ENCODE measurements at regions not wholly inside any gene's neighbourhood (a gene's known extent, or its start where the extent isn't known, plus 50 kb on each side); places are given as distances from the start of the nearest gene placed in this dataset.
A peak's percentile ranks its signal among the peaks of the same experiment; 100 is the strongest.
"Not testable (repeated sequence)": the region's sequence is repeated elsewhere in the genome, so short reads cannot be mapped to it uniquely, and the experiment has no call there.

- peak; percentile 70 for DNase-seq (ENCODE audit: low spot score)
These were observed 208.8 kb downstream of the RNF144B start for GRCh38 chr6:18595774-18596530.

GRCh38 chr6:18596531-18596835 lies 209.3 kb downstream of the RNF144B start:
- no peak for DNase-seq (ENCODE audit: low spot score)

- no peak for DNase-seq (ENCODE audit: low spot score)
These were observed 211.6 kb downstream of the RNF144B start for GRCh38 chr6:18598551-18599264.

GRCh38 chr6:18600255-18600654 lies 213.1 kb downstream of the RNF144B start:
- no peak for DNase-seq (ENCODE audit: low spot score)

- no peak for DNase-seq (ENCODE audit: low spot score)
These were observed 214.4 kb downstream of the RNF144B start for GRCh38 chr6:18601516-18602020.

DNA sequence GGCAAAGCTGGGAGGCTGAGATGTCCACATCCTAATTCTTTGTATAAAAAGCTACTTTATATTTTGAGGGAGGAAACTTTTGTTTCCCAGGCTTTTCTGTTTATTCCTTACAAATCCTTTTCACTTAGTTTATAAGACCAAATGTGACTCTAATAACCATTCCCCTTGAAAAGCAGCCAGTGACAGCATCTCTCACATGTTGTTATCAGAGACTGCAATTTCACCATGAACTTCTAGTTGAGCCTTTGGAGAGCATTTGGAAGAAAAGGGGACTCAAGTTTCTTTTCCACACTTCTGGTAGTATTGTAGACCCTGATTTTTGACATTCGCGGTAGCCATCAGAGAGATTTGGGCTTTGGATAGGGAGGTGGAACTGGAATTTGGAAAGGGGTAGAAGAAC lies 215.8 kb downstream of the RNF144B start:
- no peak for DNase-seq (ENCODE audit: low spot score)

DNA sequence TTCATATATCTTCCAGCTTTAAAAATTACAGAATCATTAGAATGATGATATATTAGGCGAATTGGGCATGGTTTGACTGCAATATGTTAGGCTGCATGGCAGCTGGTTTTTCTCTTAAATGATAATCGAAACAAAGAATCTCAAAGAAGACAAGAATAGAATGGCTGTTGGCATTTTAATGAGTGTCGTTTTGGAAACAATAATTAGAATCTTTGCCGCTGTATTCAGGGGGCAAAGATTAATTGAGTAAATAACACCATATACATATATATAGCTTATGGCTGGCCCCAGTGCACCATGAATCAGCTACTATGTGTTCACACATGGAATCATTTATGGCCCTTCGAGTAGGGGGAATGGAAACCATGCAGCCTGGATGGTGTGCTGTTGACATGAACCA lies 216.2 kb downstream of the RNF144B start:
- DNase-seq (ENCODE audit: low spot score) = no peak

DNA sequence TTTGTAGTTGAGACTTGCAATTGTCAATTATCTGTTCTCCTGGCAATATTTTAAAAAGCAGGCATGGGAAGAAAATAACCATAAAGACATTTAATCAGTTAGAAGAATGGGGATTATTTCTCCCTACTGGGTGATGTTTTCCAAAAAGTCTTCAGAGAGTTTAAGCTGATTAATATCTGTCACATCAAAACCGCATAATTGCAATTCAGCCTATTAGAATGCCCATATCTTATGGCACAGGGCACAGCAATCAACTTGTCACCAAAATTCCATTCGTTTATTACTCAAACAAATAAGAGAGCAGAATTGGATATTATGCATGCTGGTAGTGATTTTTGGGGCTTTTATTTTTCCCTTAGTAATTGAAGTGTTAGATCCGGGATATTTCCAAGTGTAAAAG lies 218.7 kb downstream of the RNF144B start:
- DNase-seq (ENCODE audit: low spot score) = no peak

- no peak for DNase-seq (ENCODE audit: low spot score)
These were observed 222.6 kb downstream of the RNF144B start for GRCh38 chr6:18609715-18610114.

GRCh38 chr6:18613319-18613925 lies 226.3 kb downstream of the RNF144B start:
- no peak for DNase-seq (ENCODE audit: low spot score)

DNA sequence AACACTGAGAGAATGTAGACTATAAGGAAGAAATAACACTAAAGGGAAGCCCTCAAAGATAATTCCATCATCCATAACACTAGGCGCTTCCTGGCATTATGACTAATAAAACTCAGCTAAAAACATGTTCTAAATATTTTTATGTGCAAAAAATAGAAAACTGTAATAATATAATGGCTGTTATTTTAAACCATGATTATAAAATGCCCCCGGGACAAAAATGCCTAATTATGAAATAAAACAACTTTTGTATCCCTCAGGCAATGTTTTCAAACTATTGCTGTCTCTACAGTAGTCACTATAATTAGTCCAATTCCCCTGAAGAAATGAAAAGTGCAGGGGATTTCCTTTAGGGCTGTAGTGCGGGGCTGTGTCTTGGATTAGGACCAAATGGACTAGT lies 242.4 kb downstream of the RNF144B start:
- DNase-seq (ENCODE audit: low spot score) = no peak

GRCh38 chr6:18632670-18633410 lies 245.7 kb downstream of the RNF144B start:
- no peak for DNase-seq (ENCODE audit: low spot score)

DNA sequence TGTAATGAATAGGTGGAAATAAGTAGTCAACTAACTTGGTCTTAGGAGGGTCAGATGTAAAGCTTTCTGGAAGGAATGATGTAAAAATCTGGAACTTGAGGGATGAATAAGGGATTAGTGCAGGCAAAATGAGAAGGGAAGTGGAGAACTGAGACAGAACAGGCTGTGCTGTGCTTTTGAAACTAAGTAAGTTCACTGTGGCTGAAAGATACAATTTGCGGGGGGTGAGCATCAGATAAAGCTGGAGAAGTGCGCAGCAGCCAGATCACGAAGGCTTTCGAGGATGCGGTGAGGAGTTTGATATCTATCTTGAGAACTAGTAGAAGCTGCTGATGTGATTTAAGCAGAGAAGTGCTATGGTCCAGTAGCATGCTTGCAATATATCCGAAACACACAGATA lies 247.8 kb downstream of the RNF144B start:
- DNase-seq (ENCODE audit: low spot score) = no peak

- no peak for DNase-seq (ENCODE audit: low spot score)
These were observed 253.0 kb downstream of the RNF144B start for GRCh38 chr6:18640134-18640533.

DNA sequence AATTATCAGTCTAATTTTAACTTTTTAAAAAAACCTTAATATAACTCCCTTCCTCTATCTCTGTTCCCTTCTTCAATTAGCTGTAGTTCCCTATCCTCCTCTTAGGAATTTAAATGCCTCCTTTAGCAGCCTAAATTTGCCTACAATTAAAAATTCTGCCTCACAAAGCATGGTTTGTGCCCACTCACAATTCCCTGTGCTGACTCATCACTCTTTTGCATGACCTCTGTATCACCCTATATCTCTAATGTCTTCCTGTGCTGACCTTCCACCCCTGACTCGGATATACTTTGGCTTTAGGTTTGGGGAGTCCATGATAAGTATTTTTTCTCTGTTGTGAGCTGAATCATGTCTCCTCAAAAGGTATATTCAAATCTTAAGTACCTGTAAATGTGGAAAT lies 253.6 kb downstream of the RNF144B start:
- no peak for DNase-seq (ENCODE audit: low spot score)

- no peak for DNase-seq (ENCODE audit: low spot score)
These were observed 267.7 kb downstream of the RNF144B start for GRCh38 chr6:18654821-18655220.

- no peak for DNase-seq (ENCODE audit: low spot score)
These were observed 269.4 kb downstream of the RNF144B start for GRCh38 chr6:18656506-18656905.

- DNase-seq (ENCODE audit: low spot score) = not testable (repeated sequence)
These were observed 272.8 kb downstream of the RNF144B start for GRCh38 chr6:18659994-18660393.

GRCh38 chr6:18663011-18663410 lies 275.9 kb downstream of the RNF144B start:
- no peak for DNase-seq (ENCODE audit: low spot score)

DNA sequence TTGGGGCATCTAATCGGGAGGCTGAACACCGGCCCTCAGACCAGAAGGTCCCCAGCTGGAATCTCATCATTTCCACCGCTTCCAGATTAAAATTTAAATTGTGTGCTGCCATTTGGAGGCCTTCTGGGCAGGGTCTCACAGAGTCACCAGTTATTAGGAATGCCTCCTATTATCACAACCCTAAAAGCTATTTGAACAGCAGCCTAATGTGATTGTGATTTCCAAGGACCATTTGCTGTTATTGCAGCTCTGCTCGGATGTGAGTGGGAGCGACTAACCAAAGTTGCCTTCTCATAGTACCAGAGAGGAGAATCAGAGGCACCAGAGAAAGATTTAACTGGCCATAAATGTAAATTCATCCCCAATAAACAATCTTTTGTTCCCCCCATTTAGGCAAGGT lies 277.3 kb downstream of the RNF144B start:
- no peak for DNase-seq (ENCODE audit: low spot score)

GRCh38 chr6:18667612-18668011 lies 280.5 kb downstream of the RNF144B start:
- DNase-seq (ENCODE audit: low spot score) = no peak

- no peak for DNase-seq (ENCODE audit: low spot score)
These were observed 281.8 kb downstream of the RNF144B start for GRCh38 chr6:18668994-18669393.

DNA sequence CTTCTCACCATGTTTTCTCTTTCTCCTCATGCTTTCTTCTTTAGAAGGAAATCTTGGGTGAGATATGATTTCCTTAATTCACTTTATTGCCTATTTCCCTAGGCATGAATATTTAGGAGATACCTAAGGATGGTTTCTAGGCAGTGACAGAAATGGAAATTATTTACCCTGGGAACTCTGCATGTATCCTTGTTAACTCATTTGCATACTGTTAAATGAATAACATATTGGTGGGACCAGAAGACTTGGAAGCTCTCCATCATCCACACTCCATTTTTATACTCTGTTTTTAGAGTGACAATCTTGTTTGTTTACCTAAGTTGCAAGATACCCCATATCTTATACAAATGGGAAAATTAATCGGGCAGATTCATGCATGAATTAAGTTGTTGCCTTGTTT lies 285.7 kb downstream of the RNF144B start:
- DNase-seq (ENCODE audit: low spot score) = no peak

Data from cerebellar cortex (tissue), 1 donor.